ENCODE measurements at regions not wholly inside any gene's neighbourhood (a gene's known extent, or its start where the extent isn't known, plus 50 kb on each side); places are given as distances from the start of the nearest gene placed in this dataset.
"Not testable (repeated sequence)": the region's sequence is repeated elsewhere in the genome, so short reads cannot be mapped to it uniquely, and the experiment has no call there.

DNA sequence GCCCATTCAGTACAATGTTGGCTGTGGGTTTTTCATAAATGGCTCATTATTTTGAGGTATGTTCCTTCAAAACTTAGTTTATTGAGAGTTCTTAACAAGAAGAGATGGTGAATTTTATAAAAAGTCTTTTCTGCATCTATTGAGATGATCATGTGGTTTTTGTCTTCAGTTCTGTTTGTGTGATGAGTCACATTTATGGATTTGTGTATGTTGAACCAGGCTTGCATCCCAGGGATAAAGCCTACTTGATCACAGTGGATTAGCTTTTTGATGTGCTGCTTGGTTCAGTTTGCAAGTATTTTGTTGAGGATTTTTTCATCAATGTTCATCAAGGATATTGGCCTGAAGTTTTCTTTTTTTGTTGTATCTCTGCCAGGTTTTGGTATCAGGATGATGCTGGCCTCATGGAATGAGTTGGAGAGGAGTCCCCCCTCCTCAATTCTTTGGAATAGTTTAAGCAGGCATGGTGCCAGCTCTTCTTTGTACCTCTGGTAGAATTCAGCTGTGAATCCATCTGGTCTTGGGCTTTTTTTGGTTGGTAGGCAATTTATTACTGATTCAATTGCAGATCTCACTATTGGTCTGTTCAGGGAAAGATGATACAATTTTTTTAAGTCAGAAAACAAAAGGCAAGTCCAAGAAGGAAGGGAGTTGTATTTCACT, 136.4 kb downstream of the ARL4C start:
- TF ChIP-seq EZH2phosphoT487 (IDR thresholded peaks at IDR 0.05; ENCODE audit: borderline replicate concordance, low read length): not testable (repeated sequence)
- TF ChIP-seq, protein P1, sequence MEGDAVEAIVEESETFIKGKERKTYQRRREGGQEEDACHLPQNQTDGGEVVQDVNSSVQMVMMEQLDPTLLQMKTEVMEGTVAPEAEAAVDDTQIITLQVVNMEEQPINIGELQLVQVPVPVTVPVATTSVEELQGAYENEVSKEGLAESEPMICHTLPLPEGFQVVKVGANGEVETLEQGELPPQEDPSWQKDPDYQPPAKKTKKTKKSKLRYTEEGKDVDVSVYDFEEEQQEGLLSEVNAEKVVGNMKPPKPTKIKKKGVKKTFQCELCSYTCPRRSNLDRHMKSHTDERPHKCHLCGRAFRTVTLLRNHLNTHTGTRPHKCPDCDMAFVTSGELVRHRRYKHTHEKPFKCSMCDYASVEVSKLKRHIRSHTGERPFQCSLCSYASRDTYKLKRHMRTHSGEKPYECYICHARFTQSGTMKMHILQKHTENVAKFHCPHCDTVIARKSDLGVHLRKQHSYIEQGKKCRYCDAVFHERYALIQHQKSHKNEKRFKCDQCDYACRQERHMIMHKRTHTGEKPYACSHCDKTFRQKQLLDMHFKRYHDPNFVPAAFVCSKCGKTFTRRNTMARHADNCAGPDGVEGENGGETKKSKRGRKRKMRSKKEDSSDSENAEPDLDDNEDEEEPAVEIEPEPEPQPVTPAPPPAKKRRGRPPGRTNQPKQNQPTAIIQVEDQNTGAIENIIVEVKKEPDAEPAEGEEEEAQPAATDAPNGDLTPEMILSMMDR (IDR thresholded peaks at IDR 0.05; ENCODE audit: low read depth, low read length, poor library complexity, severe bottlenecking): not testable (repeated sequence)
